Trophoblast cell (in vitro differentiated cells and primary cell): ENCODE measurements at regions not wholly inside any gene's neighbourhood (a gene's known extent, or its start where the extent isn't known, plus 50 kb on each side); places are given as distances from the start of the nearest gene placed in this dataset.

Experiments
- DNase-seq, 2 donors: peaks; one replicate each; pipeline ENCODE4 v3.0.0-alpha.2; 2016
- H2AFZ ChIP-seq: 2 replicates; pipeline ENCODE4 v1.6.1; 2013; ENCODE audit warnings: low read length, moderate library complexity, mild to moderate bottlenecking; ENCODE audit not compliant: insufficient read depth, poor library complexity
- H2AK5ac ChIP-seq: 2 replicates; pipeline ENCODE4 v1.6.1; 2013; ENCODE audit warnings: mild to moderate bottlenecking, low read length
- H2BK120ac ChIP-seq: 2 replicates; pipeline ENCODE4 v1.6.1; 2013; ENCODE audit warnings: low read length, mild to moderate bottlenecking, moderate library complexity; ENCODE audit not compliant: insufficient read depth, poor library complexity
- H2BK12ac ChIP-seq: 2 replicates; pipeline ENCODE4 v1.6.1; 2013; ENCODE audit warnings: mild to moderate bottlenecking, low read length, moderate library complexity
- H2BK5ac ChIP-seq: 2 replicates; pipeline ENCODE4 v1.6.1; 2013; ENCODE audit warnings: low read length, low read depth, moderate library complexity, mild to moderate bottlenecking; ENCODE audit not compliant: poor library complexity
- H3K14ac ChIP-seq: 2 replicates; pipeline ENCODE4 v1.6.1; 2013; ENCODE audit warnings: mild to moderate bottlenecking, low read length
- H3K18ac ChIP-seq: 2 replicates; pipeline ENCODE4 v1.6.1; 2013; ENCODE audit warnings: mild to moderate bottlenecking, low read length
- H3K23ac ChIP-seq: 2 replicates; pipeline ENCODE4 v1.6.1; 2013; ENCODE audit warnings: low read length
- H3K27ac ChIP-seq: 2 replicates; pipeline ENCODE4 v1.5.1; 2013; ENCODE audit warnings: low read depth, mild to moderate bottlenecking, inconsistent platforms, low read length, moderate library complexity
- H3K27me3 ChIP-seq: 2 replicates; pipeline ENCODE4 v1.6.1; 2013; ENCODE audit warnings: inconsistent platforms, mild to moderate bottlenecking, low read length, moderate library complexity; ENCODE audit not compliant: insufficient read depth
- H3K36me3 ChIP-seq, 2 experiments: 1 replicate in 1 of 2; 2 replicates in 1 of 2; pipeline ENCODE4 v1.6.1; 2013; ENCODE audit warnings: low read length in 2 of 2, mild to moderate bottlenecking in 2 of 2, moderate library complexity in 1 of 2; ENCODE audit not compliant: insufficient read depth in 2 of 2, control insufficient read depth in 1 of 2
- H3K4ac ChIP-seq: 2 replicates; pipeline ENCODE4 v1.6.1; 2013; ENCODE audit warnings: low read depth, mild to moderate bottlenecking, low read length, moderate library complexity
- H3K4me1 ChIP-seq, 2 experiments: 1 replicate in 1 of 2; 2 replicates in 1 of 2; pipeline ENCODE4 v1.6.1; 2013; ENCODE audit warnings: low read length in 2 of 2, mild to moderate bottlenecking in 2 of 2, moderate library complexity in 1 of 2; ENCODE audit not compliant: insufficient read depth in 2 of 2, control insufficient read depth in 1 of 2
- H3K4me2 ChIP-seq: 2 replicates; pipeline ENCODE4 v1.6.1; 2013; ENCODE audit warnings: inconsistent platforms, mild to moderate bottlenecking, low read length, moderate library complexity
- H3K4me3 ChIP-seq: 2 replicates; pipeline ENCODE4 v1.5.1; 2013; ENCODE audit warnings: mild to moderate bottlenecking, low read depth, low read length, inconsistent platforms
- H3K79me1 ChIP-seq: one replicate; pipeline ENCODE4 v1.6.1; 2013; ENCODE audit warnings: low read length
- H3K79me2 ChIP-seq: 2 replicates; pipeline ENCODE4 v1.6.1; 2013; ENCODE audit warnings: low read length, mild to moderate bottlenecking; ENCODE audit not compliant: control insufficient read depth, insufficient read depth, poor library complexity
- H3K9ac ChIP-seq: 2 replicates; pipeline ENCODE4 v1.6.1; 2013; ENCODE audit warnings: mild to moderate bottlenecking, low read length
- H3K9me3 ChIP-seq: 2 replicates; pipeline ENCODE4 v1.6.1; 2013; ENCODE audit warnings: low read depth, mild to moderate bottlenecking, control low read depth, inconsistent platforms, low read length; ENCODE audit not compliant: insufficient read depth
- H4K12ac ChIP-seq: 2 replicates; pipeline ENCODE4 v1.6.1; 2013; ENCODE audit warnings: low read depth, mild to moderate bottlenecking, low read length, moderate library complexity
- H4K8ac ChIP-seq: 2 replicates; pipeline ENCODE4 v1.6.1; 2013; ENCODE audit warnings: low read depth, mild to moderate bottlenecking, low read length, moderate library complexity
- H4K91ac ChIP-seq: one replicate; pipeline ENCODE4 v1.6.1; 2013; ENCODE audit warnings: low read depth, mild to moderate bottlenecking, low read length, moderate library complexity
- WGBS: extraction: QIAGEN DNeasy Blood & Tissue Kit; methylation state at CpG from one replicate; pipeline ENCODE4 v1.1.7; 2013; ENCODE audit warnings: missing lambda C conversion rate; ENCODE audit not compliant: insufficient read length, insufficient coverage; ENCODE audit errors: extremely low coverage; 5-methylcytosine and 5-hydroxymethylcytosine counted together

- Histone ChIP-seq H3K4me1 (no peaks in the 10 kb centered on the region), H3K4ac (no peak overlapping the region), H3K27ac (no peak overlapping the region), H4K8ac (no peak overlapping the region), H2AFZ (no peak overlapping the region), H4K91ac (no peak overlapping the region), H3K14ac (no peak overlapping the region), H2BK12ac (no peak overlapping the region), H2BK120ac (no peak overlapping the region), H3K79me1 (no peaks in the 10 kb centered on the region), H2AK5ac (no peak overlapping the region), H3K4me3 (no peak overlapping the region), H3K36me3 (no peaks in the 10 kb centered on the region), H3K18ac (no peak overlapping the region), H3K27me3 (no peaks in the 10 kb centered on the region), H3K23ac (no peak overlapping the region), H3K9me3 (peaks cover 39% of the 10 kb centered on the region), H3K4me2 (no peak overlapping the region), H2BK5ac (no peak overlapping the region), H3K9ac (no peak overlapping the region), H4K12ac (no peak overlapping the region), H3K79me2 (no peaks in the 10 kb centered on the region)
- no CpG with 5 or more reads among the region's 1 CpG for WGBS
- no peak for DNase-seq
Measured at GRCh38 chr13:19093369-19093768, 88.3 kb downstream of the TUBA3C start.

GRCh38 chr13:19090495-19090894, 91.1 kb downstream of the TUBA3C start:
- H2AK5ac ChIP-seq, result no peak overlapping the region
- WGBS, result no CpG with 5 or more reads among the region's 17 CpGs
- no peak overlapping the region for H2BK120ac ChIP-seq
- H2AFZ ChIP-seq, result no peak overlapping the region
- no peaks in the 10 kb centered on the region for H3K79me1 ChIP-seq
- no peak overlapping the region for H3K23ac ChIP-seq
- no peaks in the 10 kb centered on the region for H3K27me3 ChIP-seq
- no peak overlapping the region for H4K12ac ChIP-seq
- no peak overlapping the region for H4K8ac ChIP-seq
- no peaks in the 10 kb centered on the region for H3K79me2 ChIP-seq
- no peak overlapping the region for H3K4me3 ChIP-seq
- H4K91ac ChIP-seq, result no peak overlapping the region
- no peaks in the 10 kb centered on the region for H3K36me3 ChIP-seq
- peaks cover 47% of the 10 kb centered on the region for H3K9me3 ChIP-seq
- DNase-seq, result no peak
- no peak overlapping the region for H3K4ac ChIP-seq
- H3K4me2 ChIP-seq, result no peak overlapping the region
- H3K14ac ChIP-seq, result no peak overlapping the region
- no peak overlapping the region for H3K9ac ChIP-seq
- no peak overlapping the region for H3K27ac ChIP-seq
- no peak overlapping the region for H3K18ac ChIP-seq
- H2BK12ac ChIP-seq, result no peak overlapping the region
- H3K4me1 ChIP-seq, result no peaks in the 10 kb centered on the region
- H2BK5ac ChIP-seq, result no peak overlapping the region

- Histone ChIP-seq H3K4me1 (no peaks in the 10 kb centered on the region), H3K4ac (no peak overlapping the region), H2BK5ac (no peak overlapping the region), H2BK120ac (no peak overlapping the region), H3K14ac (no peak overlapping the region), H3K79me2 (no peaks in the 10 kb centered on the region), H3K18ac (no peak overlapping the region), H3K23ac (no peak overlapping the region), H3K4me2 (no peak overlapping the region), H3K4me3 (no peak overlapping the region), H3K9ac (no peak overlapping the region), H3K79me1 (no peaks in the 10 kb centered on the region), H3K36me3 (no peaks in the 10 kb centered on the region), H2AK5ac (no peak overlapping the region), H2AFZ (no peak overlapping the region), H4K91ac (no peak overlapping the region), H2BK12ac (no peak overlapping the region), H3K27ac (no peak overlapping the region), H3K9me3 (peaks cover 49% of the 10 kb centered on the region), H4K8ac (no peak overlapping the region), H4K12ac (no peak overlapping the region), H3K27me3 (no peaks in the 10 kb centered on the region)
- no CpG with 5 or more reads among the region's 10 CpGs for WGBS
- peak; percentile 2 to 35 for DNase-seq
Measured at GRCh38 chr13:19089315-19089714, 92.3 kb downstream of the TUBA3C start.

GRCh38 chr13:19088416-19088815, 93.2 kb downstream of the TUBA3C start:
- no peak overlapping the region for H4K12ac ChIP-seq
- H2AFZ ChIP-seq, result no peak overlapping the region
- no peak overlapping the region for H2BK12ac ChIP-seq
- DNase-seq, result no peak
- no peak overlapping the region for H3K9ac ChIP-seq
- H2BK120ac ChIP-seq, result no peak overlapping the region
- H3K4me2 ChIP-seq, result no peak overlapping the region
- no peak overlapping the region for H3K4ac ChIP-seq
- peaks cover 53% of the 10 kb centered on the region for H3K9me3 ChIP-seq
- no peaks in the 10 kb centered on the region for H3K36me3 ChIP-seq
- H3K79me1 ChIP-seq, result no peaks in the 10 kb centered on the region
- H2AK5ac ChIP-seq, result no peak overlapping the region
- no peak overlapping the region for H2BK5ac ChIP-seq
- no peaks in the 10 kb centered on the region for H3K4me1 ChIP-seq
- no peak overlapping the region for H3K18ac ChIP-seq
- WGBS, result no CpG with 5 or more reads among the region's 8 CpGs
- H3K79me2 ChIP-seq, result no peaks in the 10 kb centered on the region
- H4K8ac ChIP-seq, result no peak overlapping the region
- no peak overlapping the region for H3K23ac ChIP-seq
- H3K4me3 ChIP-seq, result peak overlapping the region; percentile 7
- no peak overlapping the region for H3K27ac ChIP-seq
- H4K91ac ChIP-seq, result no peak overlapping the region
- H3K14ac ChIP-seq, result no peak overlapping the region
- no peaks in the 10 kb centered on the region for H3K27me3 ChIP-seq
